GM12878 (cell line): ENCODE measurements at regions not wholly inside any gene's neighbourhood (a gene's known extent, or its start where the extent isn't known, plus 50 kb on each side); places are given as distances from the start of the nearest gene placed in this dataset.

Experiments
- ATAC-seq: fragments of 200-7000 bp; cut with Tn5 transposase; 3 replicates; pipeline ENCODE4 v1.9.1; 2020; ENCODE audit warnings: mild to moderate bottlenecking, moderate library complexity
- BruUV-seq: library from RNA; stranded (reverse); fragments of 400-500 nt; replicated peaks from 2 replicates; lab custom pipeline; 2021; lab: Mats Ljungman, UMichigan
- CTCF ChIA-PET: fragments of 300-600 bp; sonication (Branson Sonifier 250); formaldehyde crosslinking; extraction: SDS; loops from one replicate; lab custom pipeline; 2021; ENCODE audit warnings: inconsistent platforms; lab: Yijun Ruan, JAX
- POLR2A ChIA-PET: fragments of 350-600 bp; formaldehyde crosslinking; extraction: SDS; loops from one replicate; lab custom pipeline; 2021; ENCODE audit warnings: inconsistent platforms; lab: Charles Lee
- RAD21 ChIA-PET: fragments of 300-600 bp; sonication (Branson Sonifier 250); formaldehyde crosslinking; loops from one replicate; lab custom pipeline; 2023; ENCODE audit warnings: antibody characterized with exemption; ENCODE audit not compliant: unreplicated experiment; lab: Charles Lee
- SMC1A ChIA-PET: fragments of 300-600 bp; sonication (Branson Sonifier 250); formaldehyde crosslinking; loops from one replicate; lab custom pipeline; 2023; ENCODE audit not compliant: unreplicated experiment, uncharacterized antibody; lab: Charles Lee
- DNase-seq: peaks from one replicate; pipeline ENCODE4 v3.0.0-alpha.2; 2011; ENCODE audit warnings: low read depth, low spot score
- FAIRE-seq: peaks from 3 replicates; lab custom pipeline; 2011; peaks lifted over from hg19 to GRCh38; lab: Jason Lieb, UNC
- H2AFZ ChIP-seq: 2 replicates; pipeline ENCODE4 v1.6.0; 2011; ENCODE audit warnings: low read depth, low read length, control low read depth; ENCODE audit not compliant: control insufficient read depth
- H3K27ac ChIP-seq: 2 replicates; pipeline ENCODE4 v1.5.1; 2011; ENCODE audit warnings: control low read depth; ENCODE audit not compliant: control insufficient read depth, insufficient read depth
- H3K27me3 ChIP-seq, 2 experiments: replicated peaks in 1 of 2; 2 replicates each; pipeline versions ENCODE4 v1.6.0 to v1.6.1; 2011; ENCODE audit warnings: low read length in 1 of 2; ENCODE audit not compliant: control insufficient read depth in 2 of 2, insufficient read depth in 2 of 2
- H3K36me3 ChIP-seq, 2 experiments: 2 replicates each; pipeline ENCODE4 v1.5.1; 2011; ENCODE audit warnings: low read length in 1 of 2; ENCODE audit not compliant: control insufficient read depth in 2 of 2, insufficient read depth in 2 of 2
- H3K4me1 ChIP-seq: 2 replicates; pipeline ENCODE4 v1.6.1; 2011; ENCODE audit warnings: mild to moderate bottlenecking, low read length, moderate library complexity, mixed read lengths; ENCODE audit not compliant: control insufficient read depth, insufficient read depth
- H3K4me2 ChIP-seq: 2 replicates; pipeline ENCODE4 v1.6.0; 2011; ENCODE audit warnings: control low read depth; ENCODE audit not compliant: control insufficient read depth, insufficient read depth
- H3K4me3 ChIP-seq: fragments of 200-600 bp; sonication (generic); 2 replicates; pipeline ENCODE4 v1.5.1; 2016
- H3K79me2 ChIP-seq: 2 replicates; pipeline ENCODE4 v1.6.0; 2011; ENCODE audit warnings: low read length; ENCODE audit not compliant: control insufficient read depth, insufficient read depth
- H3K9ac ChIP-seq: 2 replicates; pipeline ENCODE4 v1.8.0; 2011; ENCODE audit warnings: low read length, control low read depth, mixed read lengths; ENCODE audit not compliant: control insufficient read depth, insufficient read depth
- H3K9me3 ChIP-seq: replicated peaks from 3 replicates; pipeline ENCODE4 v1.5.1; 2011; ENCODE audit warnings: mild to moderate bottlenecking, low read length; ENCODE audit not compliant: control insufficient read depth, insufficient read depth
- H4K20me1 ChIP-seq: 2 replicates; pipeline ENCODE4 v1.6.0; 2011; ENCODE audit not compliant: control insufficient read depth, insufficient read depth
- DPF2 ChIP-seq: fragments of 450-650 bp; IDR thresholded peaks from 2 replicates; pipeline ENCODE4 v1.6.1; 2017; ENCODE audit warnings: mild to moderate bottlenecking
- EGR1 ChIP-seq, 2 experiments: IDR thresholded peaks; 1 replicate in 1 of 2; 2 replicates in 1 of 2; pipeline ENCODE4 v1.6.1; 2011 to 2012; ENCODE audit warnings: low read depth in 2 of 2, low read length in 2 of 2, borderline replicate concordance in 1 of 2, mild to moderate bottlenecking in 1 of 2, moderate library complexity in 1 of 2
- FOS ChIP-seq: IDR thresholded peaks from 3 replicates; pipeline ENCODE4 v1.6.1; 2011; ENCODE audit warnings: borderline replicate concordance; ENCODE audit not compliant: insufficient read length; ENCODE audit errors: extremely low read depth
- FOXK2 ChIP-seq: fragments of 450-650 bp; IDR thresholded peaks from 2 replicates; pipeline ENCODE4 v1.6.1; 2017; ENCODE audit warnings: mild to moderate bottlenecking, moderate library complexity
- HDAC2 ChIP-seq: fragments of 200-600 bp; sonication (generic); IDR thresholded peaks from 2 replicates; pipeline ENCODE4 v1.6.1; 2017
- SP1 ChIP-seq: IDR thresholded peaks from one replicate; pipeline ENCODE4 v1.6.1; 2011; ENCODE audit warnings: low read depth, low read length
- SUPT20H ChIP-seq: IDR thresholded peaks from 2 replicates; pipeline ENCODE4 v1.6.1; 2011; ENCODE audit warnings: low read depth, mild to moderate bottlenecking, low read length, moderate library complexity, borderline replicate concordance; ENCODE audit not compliant: control insufficient read depth
- SUZ12 ChIP-seq: fragments of 200-600 bp; sonication (generic); IDR thresholded peaks from one replicate; pipeline ENCODE4 v1.6.1; 2018; ENCODE audit warnings: antibody characterized with exemption, mild to moderate bottlenecking; ENCODE audit not compliant: unreplicated experiment
- YY1 ChIP-seq: IDR thresholded peaks from 2 replicates; pipeline ENCODE4 v1.6.1; 2011; ENCODE audit warnings: low read depth, mild to moderate bottlenecking, low read length
- ZNF24 ChIP-seq: fragments of 450-650 bp; IDR thresholded peaks from 2 replicates; pipeline ENCODE4 v1.6.1; 2017; ENCODE audit warnings: antibody characterized with exemption, mild to moderate bottlenecking
- WGBS: methylation state at CpG from one replicate; pipeline ENCODE4 v1.1.6; 2016; ENCODE audit warnings: low lambda C conversion rate; ENCODE audit not compliant: insufficient replicate concordance, insufficient coverage; ENCODE audit errors: missing lambda C conversion rate; 5-methylcytosine and 5-hydroxymethylcytosine counted together
- in situ Hi-C: fragments of 300-500 bp; cut with MboI; formaldehyde crosslinking; loops from 9 replicates; pipeline ENCODE4 v1.14.3; 2018; ENCODE audit warnings: mixed read lengths
- intact Hi-C: fragments of 100-400 bp; cut with micrococcal nuclease; formaldehyde crosslinking; loops from one replicate; pipeline ENCODE4 v1.14.2; 2022; ENCODE audit not compliant: unreplicated experiment
- TF ChIP-seq, protein P1 (sequence below): fragments of 150-350 bp; IDR thresholded peaks from 2 replicates; pipeline ENCODE4 v1.6.1; 2016; ENCODE audit warnings: low read depth, low read length
- TF ChIP-seq, protein P2 (sequence below): fragments of 450-650 bp; IDR thresholded peaks from 2 replicates; pipeline ENCODE4 v1.6.1; 2018; ENCODE audit warnings: mild to moderate bottlenecking, low read depth, moderate library complexity; ENCODE audit not compliant: partially characterized antibody
- TF ChIP-seq, protein P3 (sequence below): fragments of 450-650 bp; IDR thresholded peaks from 2 replicates; pipeline ENCODE4 v1.6.1; 2014; ENCODE audit warnings: mild to moderate bottlenecking

- POLR2A ChIA-PET: no interaction called here
- no peak for FAIRE-seq
Observed at GRCh38 chr4:34281826-34282225, 1962.5 kb downstream of the ARAP2 start.

DNA sequence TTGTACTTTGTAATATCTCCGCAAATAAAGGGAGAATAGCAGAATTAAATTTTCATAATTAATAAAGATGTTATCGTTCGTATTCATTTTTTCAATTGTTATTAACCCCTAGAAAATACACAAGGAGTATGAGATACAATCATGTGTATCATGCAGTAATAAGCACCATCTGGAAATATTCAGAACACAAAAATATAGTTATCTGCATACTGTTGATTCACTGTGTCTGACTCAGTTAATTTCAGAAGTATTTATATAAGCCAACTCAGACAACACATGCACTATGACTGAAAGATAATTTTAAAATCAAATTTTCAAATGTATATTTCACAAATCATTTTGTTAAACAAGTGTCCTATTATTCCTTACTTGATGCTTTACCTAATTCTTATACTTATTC is 1954.8 kb downstream of the ARAP2 start:
- Histone ChIP-seq H3K9ac (no peak overlapping the region), H3K9me3 (no peaks in the 10 kb centered on the region), H3K79me2 (no peaks in the 10 kb centered on the region), H3K27ac (no peak overlapping the region), H4K20me1 (no peaks in the 10 kb centered on the region), H3K4me1 (no peaks in the 10 kb centered on the region), H3K36me3 (no peaks in the 10 kb centered on the region), H3K4me3 (no peak overlapping the region), H3K4me2 (no peak overlapping the region), H3K27me3 (no peaks in the 10 kb centered on the region), H2AFZ (no peak overlapping the region)
- DNase-seq (no peak), ATAC-seq (no peak), FAIRE-seq (no peak)
- in situ Hi-C loops (no loop called here), intact Hi-C loops (no loop called here)
- ChIA-PET POLR2A (no interaction called here), CTCF (no interaction called here), SMC1A (no interaction called here), RAD21 (no interaction called here)
- BruUV-seq: no TSS peak
- 38% methylated on average over 3 of the region's 3 CpGs for WGBS
- TF ChIP-seq, protein P1, sequence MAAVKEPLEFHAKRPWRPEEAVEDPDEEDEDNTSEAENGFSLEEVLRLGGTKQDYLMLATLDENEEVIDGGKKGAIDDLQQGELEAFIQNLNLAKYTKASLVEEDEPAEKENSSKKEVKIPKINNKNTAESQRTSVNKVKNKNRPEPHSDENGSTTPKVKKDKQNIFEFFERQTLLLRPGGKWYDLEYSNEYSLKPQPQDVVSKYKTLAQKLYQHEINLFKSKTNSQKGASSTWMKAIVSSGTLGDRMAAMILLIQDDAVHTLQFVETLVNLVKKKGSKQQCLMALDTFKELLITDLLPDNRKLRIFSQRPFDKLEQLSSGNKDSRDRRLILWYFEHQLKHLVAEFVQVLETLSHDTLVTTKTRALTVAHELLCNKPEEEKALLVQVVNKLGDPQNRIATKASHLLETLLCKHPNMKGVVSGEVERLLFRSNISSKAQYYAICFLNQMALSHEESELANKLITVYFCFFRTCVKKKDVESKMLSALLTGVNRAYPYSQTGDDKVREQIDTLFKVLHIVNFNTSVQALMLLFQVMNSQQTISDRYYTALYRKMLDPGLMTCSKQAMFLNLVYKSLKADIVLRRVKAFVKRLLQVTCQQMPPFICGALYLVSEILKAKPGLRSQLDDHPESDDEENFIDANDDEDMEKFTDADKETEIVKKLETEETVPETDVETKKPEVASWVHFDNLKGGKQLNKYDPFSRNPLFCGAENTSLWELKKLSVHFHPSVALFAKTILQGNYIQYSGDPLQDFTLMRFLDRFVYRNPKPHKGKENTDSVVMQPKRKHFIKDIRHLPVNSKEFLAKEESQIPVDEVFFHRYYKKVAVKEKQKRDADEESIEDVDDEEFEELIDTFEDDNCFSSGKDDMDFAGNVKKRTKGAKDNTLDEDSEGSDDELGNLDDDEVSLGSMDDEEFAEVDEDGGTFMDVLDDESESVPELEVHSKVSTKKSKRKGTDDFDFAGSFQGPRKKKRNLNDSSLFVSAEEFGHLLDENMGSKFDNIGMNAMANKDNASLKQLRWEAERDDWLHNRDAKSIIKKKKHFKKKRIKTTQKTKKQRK: no peak
- TF ChIP-seq EGR1 (IDR thresholded peaks at IDR 0.05; ENCODE audit: borderline replicate concordance in 1 of 2, low read depth in 2 of 2, low read length in 2 of 2) (no peak), HDAC2 (no peak)
- TF ChIP-seq, protein P2, sequence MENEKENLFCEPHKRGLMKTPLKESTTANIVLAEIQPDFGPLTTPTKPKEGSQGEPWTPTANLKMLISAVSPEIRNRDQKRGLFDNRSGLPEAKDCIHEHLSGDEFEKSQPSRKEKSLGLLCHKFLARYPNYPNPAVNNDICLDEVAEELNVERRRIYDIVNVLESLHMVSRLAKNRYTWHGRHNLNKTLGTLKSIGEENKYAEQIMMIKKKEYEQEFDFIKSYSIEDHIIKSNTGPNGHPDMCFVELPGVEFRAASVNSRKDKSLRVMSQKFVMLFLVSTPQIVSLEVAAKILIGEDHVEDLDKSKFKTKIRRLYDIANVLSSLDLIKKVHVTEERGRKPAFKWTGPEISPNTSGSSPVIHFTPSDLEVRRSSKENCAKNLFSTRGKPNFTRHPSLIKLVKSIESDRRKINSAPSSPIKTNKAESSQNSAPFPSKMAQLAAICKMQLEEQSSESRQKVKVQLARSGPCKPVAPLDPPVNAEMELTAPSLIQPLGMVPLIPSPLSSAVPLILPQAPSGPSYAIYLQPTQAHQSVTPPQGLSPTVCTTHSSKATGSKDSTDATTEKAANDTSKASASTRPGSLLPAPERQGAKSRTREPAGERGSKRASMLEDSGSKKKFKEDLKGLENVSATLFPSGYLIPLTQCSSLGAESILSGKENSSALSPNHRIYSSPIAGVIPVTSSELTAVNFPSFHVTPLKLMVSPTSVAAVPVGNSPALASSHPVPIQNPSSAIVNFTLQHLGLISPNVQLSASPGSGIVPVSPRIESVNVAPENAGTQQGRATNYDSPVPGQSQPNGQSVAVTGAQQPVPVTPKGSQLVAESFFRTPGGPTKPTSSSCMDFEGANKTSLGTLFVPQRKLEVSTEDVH: no peak
- TF ChIP-seq, protein P3, sequence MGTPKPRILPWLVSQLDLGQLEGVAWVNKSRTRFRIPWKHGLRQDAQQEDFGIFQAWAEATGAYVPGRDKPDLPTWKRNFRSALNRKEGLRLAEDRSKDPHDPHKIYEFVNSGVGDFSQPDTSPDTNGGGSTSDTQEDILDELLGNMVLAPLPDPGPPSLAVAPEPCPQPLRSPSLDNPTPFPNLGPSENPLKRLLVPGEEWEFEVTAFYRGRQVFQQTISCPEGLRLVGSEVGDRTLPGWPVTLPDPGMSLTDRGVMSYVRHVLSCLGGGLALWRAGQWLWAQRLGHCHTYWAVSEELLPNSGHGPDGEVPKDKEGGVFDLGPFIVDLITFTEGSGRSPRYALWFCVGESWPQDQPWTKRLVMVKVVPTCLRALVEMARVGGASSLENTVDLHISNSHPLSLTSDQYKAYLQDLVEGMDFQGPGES: no peak

More at GRCh38 chr4:34281826-34282225, 1962.5 kb downstream of the ARAP2 start:
- no peak overlapping the region for H3K9ac ChIP-seq
- no peaks in the 10 kb centered on the region for H3K4me1 ChIP-seq
- ATAC-seq (no peak), DNase-seq (no peak)
- TF ChIP-seq DPF2 (no peak), FOS (no peak), SUPT20H (no peak), SP1 (no peak), SUZ12 (no peak), ZNF24 (no peak), YY1 (no peak), FOXK2 (no peak)
- no peak overlapping the region for H3K4me2 ChIP-seq
- ChIA-PET SMC1A (no interaction called here), RAD21 (no interaction called here), CTCF (no interaction called here)
- no peaks in the 10 kb centered on the region for H3K36me3 ChIP-seq
- no peaks in the 10 kb centered on the region for H4K20me1 ChIP-seq
- in situ Hi-C loops: no loop called here
- H3K27me3 ChIP-seq: no peaks in the 10 kb centered on the region
- H3K4me3 ChIP-seq: no peak overlapping the region
- no peak overlapping the region for H2AFZ ChIP-seq
- 38% methylated on average over 5 of the region's 5 CpGs for WGBS
- no peaks in the 10 kb centered on the region for H3K9me3 ChIP-seq
- no peak overlapping the region for H3K27ac ChIP-seq
- no peaks in the 10 kb centered on the region for H3K79me2 ChIP-seq
- intact Hi-C loops: no loop called here
- no TSS peak for BruUV-seq
